ENCODE measurements at regions not wholly inside any gene's neighbourhood (a gene's known extent, or its start where the extent isn't known, plus 50 kb on each side); places are given as distances from the start of the nearest gene placed in this dataset.

DNA sequence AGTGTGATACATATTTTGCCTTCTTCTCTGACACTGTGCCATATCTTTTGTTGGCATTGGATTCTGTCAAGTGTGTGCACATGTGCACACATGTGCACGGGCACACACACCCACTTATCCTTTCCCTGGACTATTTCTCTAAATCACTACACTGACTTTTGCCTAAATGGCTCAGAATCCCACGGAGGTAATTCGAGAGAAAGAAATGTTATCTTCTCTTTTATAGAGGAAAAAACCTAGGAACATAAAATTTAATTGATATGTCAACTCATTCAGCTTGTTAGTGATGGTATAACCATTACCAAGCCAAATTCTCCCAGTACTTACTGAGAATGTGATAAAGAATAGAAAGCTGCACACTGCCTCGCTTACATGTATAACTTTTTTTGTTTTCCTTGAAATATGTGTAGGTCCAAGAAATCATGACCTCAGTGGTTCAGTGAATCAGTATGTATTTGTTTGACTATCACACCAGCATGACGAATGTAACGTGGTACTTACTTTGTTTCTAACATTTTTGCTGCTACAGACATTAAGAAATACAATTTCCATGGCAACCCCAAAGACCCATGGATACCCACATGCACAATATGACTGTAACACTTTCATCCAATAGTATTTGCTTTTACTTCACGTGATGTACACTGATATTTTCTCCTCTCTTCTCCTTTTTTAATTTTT, 163.0 kb downstream of the PCDH7 start:
- H4K20me1 ChIP-seq (ENCODE audit: insufficient read depth): no peaks in the 10 kb centered on the region
- no peak for DNase-seq
- H3K36me3 ChIP-seq (ENCODE audit: low read depth): no peaks in the 10 kb centered on the region
- H3K9ac ChIP-seq: no peak overlapping the region
- H3F3A ChIP-seq (ENCODE audit: insufficient read depth): no peaks in the 10 kb centered on the region
- WGBS, 2 experiments (ENCODE audit: low coverage in 1 of 2, low lambda C conversion rate in 2 of 2, missing lambda C conversion rate in 2 of 2): 5 to 9% methylated on average over 7 of the region's 7 CpGs
- no peaks in the 10 kb centered on the region for H3K79me2 ChIP-seq (ENCODE audit: insufficient read depth)
- H2AFZ ChIP-seq: no peak overlapping the region
- no peaks in the 10 kb centered on the region for H3K27me3 ChIP-seq (replicated peaks; ENCODE audit: insufficient read depth)
- no peaks in the 10 kb centered on the region for H3K4me1 ChIP-seq (ENCODE audit: insufficient read depth)
- no peaks in the 10 kb centered on the region for H3K9me2 ChIP-seq (ENCODE audit: insufficient read depth)
- no peak overlapping the region for H3K27ac ChIP-seq
- H3K4me2 ChIP-seq (ENCODE audit: unreplicated experiment): no peak overlapping the region
- H3K4me3 ChIP-seq: no peak overlapping the region
- no peaks in the 10 kb centered on the region for H3K9me3 ChIP-seq (ENCODE audit: low read depth)
- TF ChIP-seq EZH2phosphoT487 (IDR thresholded peaks at IDR 0.05; ENCODE audit: insufficient read depth, low read depth): no peak
- TF ChIP-seq EZH2 (IDR thresholded peaks at IDR 0.05; ENCODE audit: insufficient read depth, poor library complexity, severe bottlenecking): no peak
- in situ Hi-C loops (cut with MboI): no loop called here

DNA sequence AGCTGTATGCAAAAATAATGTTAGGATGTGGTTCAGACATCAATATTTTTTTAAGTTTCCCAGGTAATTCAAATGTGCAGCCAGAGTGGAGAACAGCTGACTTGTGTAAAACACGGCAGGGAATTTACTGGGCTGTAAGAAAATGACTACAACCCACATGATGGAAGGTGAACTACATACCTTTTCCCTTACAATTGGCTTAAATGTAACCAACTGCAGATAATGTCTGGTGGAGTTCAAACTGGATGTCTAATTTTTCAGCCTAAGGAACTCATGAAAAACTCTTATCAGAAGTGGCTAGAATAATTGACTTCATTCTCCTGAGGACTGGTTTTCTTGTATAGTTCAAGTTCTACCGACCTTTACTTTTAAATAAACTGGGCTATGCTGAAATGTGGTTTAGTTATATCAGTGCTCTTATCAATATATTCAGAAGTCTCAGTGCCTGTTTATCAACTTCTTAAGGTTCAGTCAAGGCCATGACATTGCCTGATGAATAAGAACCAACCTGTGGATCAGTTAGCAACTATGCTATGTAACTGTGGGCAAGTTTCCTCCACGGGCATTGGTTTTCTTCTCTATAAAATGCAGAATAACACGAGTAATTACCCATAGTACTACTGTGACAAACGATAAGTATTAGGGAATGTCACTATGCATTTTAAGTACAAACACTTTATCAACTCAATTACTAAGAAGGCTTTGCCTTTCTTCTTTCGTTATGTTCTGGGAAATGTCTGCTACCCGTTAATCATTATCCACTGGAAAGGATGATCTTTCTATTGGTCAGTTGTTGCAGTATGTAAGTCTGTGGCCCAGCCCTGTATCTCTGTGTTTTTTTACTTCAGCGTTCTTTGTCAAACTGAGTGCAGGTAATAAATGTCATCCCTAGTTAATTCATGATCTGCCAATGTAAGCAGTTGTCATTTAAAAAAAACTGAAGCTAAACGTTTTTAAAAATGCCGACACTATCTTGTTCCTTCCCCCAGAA, 181.6 kb downstream of the PCDH7 start:
- DNase-seq: no peak
- no peak for TF ChIP-seq EZH2 (IDR thresholded peaks at IDR 0.05; ENCODE audit: insufficient read depth, poor library complexity, severe bottlenecking)
- TF ChIP-seq EZH2phosphoT487 (IDR thresholded peaks at IDR 0.05; ENCODE audit: insufficient read depth, low read depth): no peak

GRCh38 chr4:30903502-30904214, 183.5 kb downstream of the PCDH7 start:
- TF ChIP-seq EZH2 (IDR thresholded peaks at IDR 0.05; ENCODE audit: insufficient read depth, poor library complexity, severe bottlenecking): no peak
- TF ChIP-seq EZH2phosphoT487 (IDR thresholded peaks at IDR 0.05; ENCODE audit: insufficient read depth, low read depth): no peak
- H3K27me3 ChIP-seq (replicated peaks; ENCODE audit: insufficient read depth): no peaks in the 10 kb centered on the region
- H4K20me1 ChIP-seq (ENCODE audit: insufficient read depth): no peaks in the 10 kb centered on the region
- DNase-seq: peak; percentile 18
- no peaks in the 10 kb centered on the region for H3K79me2 ChIP-seq (ENCODE audit: insufficient read depth)
- H3K36me3 ChIP-seq (ENCODE audit: low read depth): no peaks in the 10 kb centered on the region
- H3K4me2 ChIP-seq (ENCODE audit: unreplicated experiment): no peak overlapping the region
- H3K27ac ChIP-seq: no peak overlapping the region
- no peaks in the 10 kb centered on the region for H3F3A ChIP-seq (ENCODE audit: insufficient read depth)
- H3K4me1 ChIP-seq (ENCODE audit: insufficient read depth): no peaks in the 10 kb centered on the region
- no peak overlapping the region for H3K4me3 ChIP-seq
- no peak overlapping the region for H2AFZ ChIP-seq
- in situ Hi-C loops (cut with MboI): no loop called here
- H3K9ac ChIP-seq: no peak overlapping the region
- no peaks in the 10 kb centered on the region for H3K9me2 ChIP-seq (ENCODE audit: insufficient read depth)
- H3K9me3 ChIP-seq (ENCODE audit: low read depth): no peaks in the 10 kb centered on the region

More for the DNA sequence above, 181.6 kb downstream of the PCDH7 start:
- H3K79me2 ChIP-seq (ENCODE audit: insufficient read depth): no peaks in the 10 kb centered on the region
- no peak overlapping the region for H3K27ac ChIP-seq
- H3K9me3 ChIP-seq (ENCODE audit: low read depth): no peaks in the 10 kb centered on the region
- no peaks in the 10 kb centered on the region for H3K27me3 ChIP-seq (replicated peaks; ENCODE audit: insufficient read depth)
- 18 to 20% methylated on average over 10 of the region's 10 CpGs for WGBS, 2 experiments (ENCODE audit: low coverage in 1 of 2, low lambda C conversion rate in 2 of 2, missing lambda C conversion rate in 2 of 2)
- no peaks in the 10 kb centered on the region for H3F3A ChIP-seq (ENCODE audit: insufficient read depth)
- no peaks in the 10 kb centered on the region for H3K36me3 ChIP-seq (ENCODE audit: low read depth)
- no peak overlapping the region for H3K4me2 ChIP-seq (ENCODE audit: unreplicated experiment)
- no peaks in the 10 kb centered on the region for H4K20me1 ChIP-seq (ENCODE audit: insufficient read depth)
- in situ Hi-C loops (cut with MboI): no loop called here
- no peak overlapping the region for H3K4me3 ChIP-seq
- no peak overlapping the region for H2AFZ ChIP-seq
- no peaks in the 10 kb centered on the region for H3K9me2 ChIP-seq (ENCODE audit: insufficient read depth)
- H3K4me1 ChIP-seq (ENCODE audit: insufficient read depth): no peaks in the 10 kb centered on the region
- no peak overlapping the region for H3K9ac ChIP-seq

GRCh38 chr4:30904215-30904555, 184.0 kb downstream of the PCDH7 start:
- no peak overlapping the region for H3K4me3 ChIP-seq
- no peaks in the 10 kb centered on the region for H3K36me3 ChIP-seq (ENCODE audit: low read depth)
- 21 to 28% methylated on average over 2 of the region's 2 CpGs for WGBS, 2 experiments (ENCODE audit: low coverage in 1 of 2, low lambda C conversion rate in 2 of 2, missing lambda C conversion rate in 2 of 2)
- H2AFZ ChIP-seq: no peak overlapping the region
- H3K9me3 ChIP-seq (ENCODE audit: low read depth): no peaks in the 10 kb centered on the region
- no peak overlapping the region for H3K4me2 ChIP-seq (ENCODE audit: unreplicated experiment)
- no peaks in the 10 kb centered on the region for H4K20me1 ChIP-seq (ENCODE audit: insufficient read depth)
- H3K79me2 ChIP-seq (ENCODE audit: insufficient read depth): no peaks in the 10 kb centered on the region
- DNase-seq: no peak
- H3K4me1 ChIP-seq (ENCODE audit: insufficient read depth): no peaks in the 10 kb centered on the region
- H3K9me2 ChIP-seq (ENCODE audit: insufficient read depth): no peaks in the 10 kb centered on the region
- TF ChIP-seq EZH2 (IDR thresholded peaks at IDR 0.05; ENCODE audit: insufficient read depth, poor library complexity, severe bottlenecking): no peak
- no peak overlapping the region for H3K27ac ChIP-seq
- no peak overlapping the region for H3K9ac ChIP-seq
- H3K27me3 ChIP-seq (replicated peaks; ENCODE audit: insufficient read depth): no peaks in the 10 kb centered on the region
- in situ Hi-C loops (cut with MboI): no loop called here
- no peaks in the 10 kb centered on the region for H3F3A ChIP-seq (ENCODE audit: insufficient read depth)
